ENCODE measurements at regions not wholly inside any gene's neighbourhood (a gene's known extent, or its start where the extent isn't known, plus 50 kb on each side); places are given as distances from the start of the nearest gene placed in this dataset.

- no peak for DNase-seq
Observed at GRCh38 chr18:78006006-78006773, 756.5 kb downstream of the GALR1 start.

- no peak for DNase-seq
Observed at GRCh38 chr18:78006774-78007260, 757.2 kb downstream of the GALR1 start.

- no peak for DNase-seq
Observed at GRCh38 chr18:78010363-78010762, 760.7 kb downstream of the GALR1 start.

GRCh38 chr18:78017869-78018268 lies 768.2 kb downstream of the GALR1 start:
- no peak for DNase-seq

GRCh38 chr18:78021196-78021595 lies 771.5 kb downstream of the GALR1 start:
- no peak for DNase-seq

DNA sequence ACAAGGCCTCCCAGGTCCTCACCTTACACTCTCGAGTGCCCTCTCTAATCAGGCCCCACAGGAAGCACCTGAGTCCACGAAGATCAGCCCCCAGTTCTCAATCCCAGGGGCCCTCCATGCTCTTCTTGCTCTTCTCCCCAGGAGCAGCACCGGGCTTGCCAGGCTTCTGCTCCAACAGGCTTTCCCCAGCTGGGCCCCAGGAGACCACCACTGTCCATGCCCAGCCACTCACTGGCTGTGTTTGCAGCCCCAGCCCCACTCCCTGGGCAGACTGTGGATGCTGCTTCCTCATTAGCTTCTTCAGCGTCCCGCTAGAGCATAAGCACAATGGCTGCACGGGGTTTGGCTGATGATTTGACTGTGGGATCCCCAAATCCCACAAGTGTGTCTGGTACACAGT lies 781.9 kb downstream of the GALR1 start:
- DNase-seq, result no peak

GRCh38 chr18:78031991-78032390 lies 782.3 kb downstream of the GALR1 start:
- DNase-seq, result no peak

GRCh38 chr18:78032574-78032973 lies 782.9 kb downstream of the GALR1 start:
- no peak for DNase-seq

GRCh38 chr18:78034755-78035154 lies 785.1 kb downstream of the GALR1 start:
- no peak for DNase-seq

DNA sequence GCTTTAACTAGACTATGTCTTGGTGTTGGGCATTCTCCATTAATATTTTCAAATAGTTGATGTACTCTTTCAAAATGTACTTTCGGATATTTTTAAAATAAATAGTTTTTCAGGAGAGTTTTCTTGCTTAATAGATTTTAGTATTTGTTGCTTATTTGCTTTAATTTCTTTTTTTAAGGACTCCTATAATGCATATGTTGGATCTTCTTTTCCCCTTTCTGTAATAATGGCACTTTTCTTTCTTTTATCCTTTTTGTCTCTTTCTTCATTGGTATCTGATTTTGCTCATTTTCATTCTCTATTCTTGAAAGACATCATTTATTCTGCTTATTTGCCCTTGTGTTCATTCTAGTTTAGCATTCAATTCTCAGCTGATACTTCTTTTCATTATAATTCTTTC lies 791.6 kb downstream of the GALR1 start:
- DNase-seq, result no peak

DNA sequence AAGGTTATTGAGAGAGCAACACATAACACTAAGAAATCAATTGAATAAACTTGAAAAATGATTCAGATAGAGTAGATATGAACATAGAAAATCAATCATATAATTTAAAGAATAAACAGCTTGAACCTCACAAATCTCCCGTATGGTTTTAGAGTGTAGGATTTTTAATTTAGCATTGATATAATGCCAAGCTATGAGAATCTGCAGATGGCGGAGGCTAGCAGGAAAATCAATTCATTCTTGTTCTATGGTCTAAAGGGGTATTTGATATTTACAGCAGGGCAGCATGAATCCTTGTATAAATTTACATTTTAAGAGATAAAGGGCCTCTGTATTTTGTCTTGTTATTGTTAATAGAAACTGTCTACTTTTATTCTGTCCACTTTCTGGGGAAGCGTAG lies 797.0 kb downstream of the GALR1 start:
- no peak for DNase-seq

GRCh38 chr18:78049281-78049680 lies 799.6 kb downstream of the GALR1 start:
- DNase-seq, result no peak

DNA sequence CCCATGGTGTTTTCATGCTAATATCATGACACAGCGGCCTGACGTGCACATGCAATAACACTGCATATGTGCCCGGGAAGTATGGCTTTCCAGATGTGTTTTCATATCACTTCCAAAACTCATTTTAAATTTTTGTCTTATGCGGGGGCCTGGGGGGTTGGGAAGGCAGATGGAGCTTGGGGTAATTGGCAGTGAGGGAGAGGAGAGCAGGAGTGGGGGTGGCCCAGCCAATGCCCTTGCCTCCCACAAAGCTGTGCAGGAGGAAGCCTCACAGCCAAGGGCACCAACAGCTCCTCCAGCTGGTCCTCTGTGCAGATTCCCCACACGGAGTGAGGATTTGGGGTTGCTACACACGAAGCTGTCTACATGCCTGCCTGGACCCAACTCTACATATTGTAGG lies 805.2 kb downstream of the GALR1 start:
- DNase-seq, result no peak

DNA sequence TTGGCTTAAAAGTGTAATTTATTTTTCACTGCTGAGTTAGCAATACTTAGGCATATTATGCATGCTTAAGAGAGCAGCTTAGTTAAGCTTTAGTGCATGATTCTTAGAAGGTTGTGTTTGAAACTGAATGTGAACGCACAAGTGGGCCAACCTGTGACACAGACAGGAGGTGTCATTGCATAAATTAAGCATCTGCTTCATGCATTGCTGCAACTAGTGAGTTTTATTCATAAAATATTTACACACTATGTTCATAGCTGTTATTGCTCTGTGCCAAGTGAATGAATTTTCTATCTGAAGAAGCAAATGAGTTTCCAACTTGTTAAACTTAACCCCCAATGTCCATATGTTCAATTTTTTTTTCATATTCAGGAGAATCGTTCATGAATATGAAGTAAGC lies 806.4 kb downstream of the GALR1 start:
- no peak for DNase-seq

DNA sequence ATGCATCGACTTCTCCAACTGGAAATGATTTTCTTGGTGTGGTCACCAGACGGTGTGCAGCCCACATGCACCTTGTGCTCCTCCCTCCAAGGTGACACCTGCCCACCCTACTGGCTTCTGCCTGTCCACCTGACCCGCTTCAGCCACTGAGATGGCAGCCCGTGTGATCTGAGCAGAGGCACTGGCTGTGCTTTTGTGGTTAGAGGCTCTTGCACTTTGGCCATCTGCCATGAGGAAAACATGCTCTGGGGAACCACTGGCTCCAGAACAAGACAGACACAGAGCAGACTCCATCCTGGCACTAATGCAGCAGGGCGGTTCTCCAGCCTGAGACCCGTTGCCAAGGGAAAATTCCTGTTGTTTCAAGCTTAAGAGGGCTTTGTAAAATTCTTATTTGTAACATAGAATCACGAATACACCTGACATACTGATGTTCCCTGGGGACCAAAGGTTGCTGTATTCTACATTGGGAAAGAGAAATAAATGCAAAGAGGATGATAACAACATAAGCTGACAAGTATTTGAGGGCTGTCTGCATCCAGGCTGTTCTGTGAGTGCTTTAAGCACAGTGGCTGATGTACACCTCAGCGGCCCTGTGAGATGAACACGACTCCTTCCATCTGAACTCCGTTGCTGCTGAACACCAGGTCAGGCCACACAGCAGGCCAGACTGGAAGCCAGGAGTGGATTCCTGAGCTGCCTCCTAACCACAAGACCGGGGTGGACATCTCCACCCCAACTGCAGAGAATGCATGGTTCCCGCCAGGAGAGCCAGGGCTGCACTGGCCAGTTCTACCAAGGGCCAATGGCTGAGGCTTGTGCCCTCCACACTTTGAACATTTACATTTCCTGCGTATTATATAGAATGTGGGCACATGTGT lies 820.4 kb downstream of the GALR1 start:
- DNase-seq, result no peak

- DNase-seq, result no peak
Observed at GRCh38 chr18:78071166-78071710, 821.6 kb downstream of the GALR1 start.

DNA sequence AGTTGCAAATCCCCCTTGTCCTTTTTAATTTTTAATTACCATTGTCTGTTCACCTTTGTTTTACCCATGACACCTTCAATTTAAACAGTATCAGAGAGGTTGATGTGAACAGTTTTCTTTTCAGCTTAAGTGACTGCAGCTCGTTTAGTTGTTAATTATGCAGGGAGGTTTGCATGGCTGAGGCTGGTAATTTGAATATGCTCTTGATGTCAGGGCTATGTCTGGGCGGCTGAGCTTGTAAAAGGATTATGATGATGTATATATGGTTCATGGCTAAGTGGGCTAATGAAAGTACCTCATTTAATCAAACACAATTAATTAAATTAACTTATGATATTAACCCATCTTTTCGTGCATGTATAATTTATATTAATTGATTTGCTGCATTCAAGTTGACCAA lies 822.1 kb downstream of the GALR1 start:
- no peak for DNase-seq

DNA sequence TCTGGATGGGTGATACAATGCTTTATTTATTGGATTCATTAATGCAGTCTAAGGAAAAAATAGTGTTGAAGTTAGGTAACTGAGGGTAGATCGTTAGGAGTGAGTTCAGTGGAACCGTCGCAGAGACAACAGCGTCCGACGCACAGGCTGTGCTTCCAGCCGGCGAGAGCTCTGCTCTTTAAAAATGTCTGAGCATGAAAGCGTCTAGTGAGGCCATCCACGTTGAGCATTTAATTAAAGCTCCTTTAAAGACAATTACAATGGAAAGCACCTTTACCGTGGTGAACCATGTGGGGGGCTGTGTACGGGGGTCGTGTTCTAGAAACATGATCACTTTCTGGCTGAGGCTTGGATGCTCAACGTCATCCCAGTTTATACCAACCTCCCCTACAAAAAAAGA lies 822.7 kb downstream of the GALR1 start:
- DNase-seq, result no peak

- no peak for DNase-seq
Observed at GRCh38 chr18:78073275-78073674, 823.6 kb downstream of the GALR1 start.

DNA sequence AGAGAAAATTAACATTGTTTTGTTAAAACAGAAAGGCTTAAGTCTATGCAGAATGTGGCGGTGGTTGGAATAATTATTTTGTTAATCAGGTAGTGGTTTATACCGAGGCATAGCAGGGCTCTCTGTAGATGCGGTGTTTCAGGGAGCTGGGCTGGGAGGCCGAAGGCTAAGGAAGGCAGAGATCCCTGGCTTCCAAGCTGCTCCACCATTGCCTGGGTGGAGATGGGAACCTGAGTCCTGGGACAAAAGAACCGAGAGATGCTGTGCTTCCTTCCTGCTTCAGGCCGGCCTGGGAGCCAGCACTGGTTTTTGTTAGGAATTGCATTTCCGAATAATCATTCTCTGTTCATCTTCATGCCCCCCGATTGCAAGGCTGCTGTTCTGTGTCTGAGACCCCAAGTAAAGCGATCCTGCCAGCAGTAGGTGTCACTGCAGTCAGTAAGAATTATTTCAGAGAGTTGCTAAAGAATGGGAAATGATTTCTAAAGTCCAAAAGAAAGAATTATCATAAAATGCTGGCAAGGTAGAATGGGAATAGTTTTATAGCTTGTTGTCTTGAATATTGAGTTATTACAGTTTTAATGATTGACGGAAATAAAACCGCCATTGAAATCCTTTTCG lies 824.9 kb downstream of the GALR1 start:
- no peak for DNase-seq

- no peak for DNase-seq
Observed at GRCh38 chr18:78080081-78080480, 830.4 kb downstream of the GALR1 start.

DNA sequence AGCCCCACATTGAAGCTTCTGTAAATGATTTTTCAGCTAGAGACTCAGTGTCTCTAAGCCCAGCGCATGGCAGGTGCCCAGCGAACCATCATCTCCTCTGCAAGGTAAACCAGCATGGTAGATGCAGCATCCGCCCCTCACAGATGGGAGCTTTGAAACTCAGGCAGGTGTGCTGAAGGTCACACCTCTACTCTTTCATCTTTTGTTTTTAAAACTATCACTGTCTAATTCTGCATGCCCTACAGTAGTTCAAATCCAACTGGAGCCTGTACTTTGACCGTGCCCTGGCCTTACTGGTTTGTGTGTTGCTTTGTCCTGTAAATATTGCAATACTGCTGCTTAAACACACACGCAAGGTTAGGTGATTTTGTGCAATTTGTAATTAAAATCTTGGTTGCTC lies 831.1 kb downstream of the GALR1 start:
- no peak for DNase-seq

DNA sequence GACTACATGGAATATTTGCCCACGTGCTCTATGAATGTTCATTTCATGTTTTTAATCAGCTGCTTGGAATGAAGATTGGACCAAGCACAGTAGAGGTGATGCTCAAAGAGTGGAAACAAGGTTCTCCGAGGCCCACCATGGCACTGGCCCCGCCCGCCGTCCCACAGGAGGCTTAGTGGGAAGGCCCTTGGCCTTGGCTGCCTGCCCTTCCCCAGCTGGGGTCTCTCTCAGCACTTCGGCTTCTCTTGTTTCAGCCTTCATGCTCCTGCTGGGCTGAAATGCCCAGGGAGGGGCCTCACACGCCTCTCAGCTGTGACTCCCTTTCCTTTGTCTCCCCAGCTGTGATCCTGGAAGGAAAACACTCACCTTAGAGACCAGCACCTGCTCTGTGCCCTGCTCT lies 833.2 kb downstream of the GALR1 start:
- DNase-seq, result no peak

Data from right hindlimb (tissue), 1 donor.